ENCODE measurements at regions not wholly inside any gene's neighbourhood (a gene's known extent, or its start where the extent isn't known, plus 50 kb on each side); places are given as distances from the start of the nearest gene placed in this dataset.

DNA sequence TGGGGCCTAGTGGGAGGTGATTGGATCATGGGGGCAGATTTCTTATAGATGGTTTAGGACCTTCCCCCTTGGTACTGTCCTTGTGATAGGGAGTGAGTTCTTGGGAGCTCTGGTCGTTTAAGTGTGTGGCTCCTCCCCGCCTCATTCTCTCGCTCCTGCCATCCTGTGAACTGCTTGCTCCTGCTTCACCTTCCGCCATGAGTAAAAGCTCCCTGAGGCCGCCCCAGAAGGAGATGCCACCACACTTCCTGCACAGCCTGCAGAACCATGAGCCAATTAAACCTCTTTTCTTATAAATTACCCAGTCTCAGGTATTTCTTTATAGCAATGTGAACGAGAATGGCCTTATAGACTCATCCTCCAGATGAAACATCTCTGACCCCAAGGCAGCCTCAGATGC, 101.5 kb downstream of the KCNF1 start:
- TF ChIP-seq, protein P1, sequence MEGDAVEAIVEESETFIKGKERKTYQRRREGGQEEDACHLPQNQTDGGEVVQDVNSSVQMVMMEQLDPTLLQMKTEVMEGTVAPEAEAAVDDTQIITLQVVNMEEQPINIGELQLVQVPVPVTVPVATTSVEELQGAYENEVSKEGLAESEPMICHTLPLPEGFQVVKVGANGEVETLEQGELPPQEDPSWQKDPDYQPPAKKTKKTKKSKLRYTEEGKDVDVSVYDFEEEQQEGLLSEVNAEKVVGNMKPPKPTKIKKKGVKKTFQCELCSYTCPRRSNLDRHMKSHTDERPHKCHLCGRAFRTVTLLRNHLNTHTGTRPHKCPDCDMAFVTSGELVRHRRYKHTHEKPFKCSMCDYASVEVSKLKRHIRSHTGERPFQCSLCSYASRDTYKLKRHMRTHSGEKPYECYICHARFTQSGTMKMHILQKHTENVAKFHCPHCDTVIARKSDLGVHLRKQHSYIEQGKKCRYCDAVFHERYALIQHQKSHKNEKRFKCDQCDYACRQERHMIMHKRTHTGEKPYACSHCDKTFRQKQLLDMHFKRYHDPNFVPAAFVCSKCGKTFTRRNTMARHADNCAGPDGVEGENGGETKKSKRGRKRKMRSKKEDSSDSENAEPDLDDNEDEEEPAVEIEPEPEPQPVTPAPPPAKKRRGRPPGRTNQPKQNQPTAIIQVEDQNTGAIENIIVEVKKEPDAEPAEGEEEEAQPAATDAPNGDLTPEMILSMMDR (IDR thresholded peaks at IDR 0.05; ENCODE audit: low read depth, low read length, poor library complexity, severe bottlenecking): no peak
- no peak for TF ChIP-seq EZH2phosphoT487 (IDR thresholded peaks at IDR 0.05; ENCODE audit: borderline replicate concordance, low read length)
